ENCODE measurements at regions not wholly inside any gene's neighbourhood (a gene's known extent, or its start where the extent isn't known, plus 50 kb on each side); places are given as distances from the start of the nearest gene placed in this dataset.

GRCh38 chr14:98536256-98536655 lies 735.7 kb downstream of the BCL11B start:
- TF ChIP-seq POLR2AphosphoS5 (IDR thresholded peaks at IDR 0.05) (no peak), CTCF (IDR thresholded peaks at IDR 0.05) (no peak)
